HCT116 (cell line): ENCODE measurements at regions not wholly inside any gene's neighbourhood (a gene's known extent, or its start where the extent isn't known, plus 50 kb on each side); places are given as distances from the start of the nearest gene placed in this dataset.

Experiments
- ATAC-seq: fragments of 200-7000 bp; cut with Tn5 transposase; 2 replicates; pipeline ENCODE4 v1.9.1; 2020; ENCODE audit warnings: mild to moderate bottlenecking, moderate library complexity
- BruUV-seq: library from RNA; stranded (reverse); fragments of 400-500 nt; replicated peaks from 2 replicates; lab custom pipeline; 2021; lab: Mats Ljungman, UMichigan
- CTCF ChIA-PET: fragments of 300-600 bp; sonication (Branson Sonifier 250); formaldehyde crosslinking; loops from one replicate; lab custom pipeline; 2021; ENCODE audit warnings: antibody characterized with exemption; lab: Charles Lee
- POLR2A ChIA-PET: fragments of 300-600, 350-600 bp; sonication (Branson Sonifier 250); formaldehyde crosslinking; loops from one replicate; lab custom pipeline; 2021; ENCODE audit warnings: antibody characterized with exemption; lab: Charles Lee
- RAD21 ChIA-PET, 2 experiments: fragments of 300-600 bp; sonication (Branson Sonifier 250); formaldehyde crosslinking; loops; one replicate each; lab custom pipeline; 2023; ENCODE audit warnings: low total read pairs in 2 of 2; ENCODE audit not compliant: uncharacterized antibody in 2 of 2, unreplicated experiment in 2 of 2, low non-redundant PET in 1 of 2; lab: Charles Lee
- DNase-seq: peaks from one replicate; pipeline ENCODE4 v3.0.0-alpha.2; 2010; ENCODE audit warnings: low read depth, low spot score
- H2AFZ ChIP-seq: fragments of 200-600 bp; shearing (Covaris generic), sonication (generic); 2 replicates; pipeline ENCODE4 v1.6.1; 2017; ENCODE audit warnings: low read depth, mixed run types, mixed read lengths, antibody characterized with exemption, low read length; ENCODE audit not compliant: poor library complexity, severe bottlenecking
- H3K27ac ChIP-seq: 2 replicates; pipeline ENCODE4 v1.5.1; 2012; ENCODE audit warnings: low read depth, low read length
- H3K27me3 ChIP-seq: fragments of 200-600 bp; sonication (generic); 2 replicates; pipeline ENCODE4 v1.6.1; 2016; ENCODE audit warnings: mixed run types, low read length, mixed read lengths; ENCODE audit not compliant: insufficient read depth
- H3K36me3 ChIP-seq, 2 experiments: fragments of 200-500 bp in 1 of 2; fragments of 200-600 bp in 1 of 2; sonication (Bioruptor generic) in 1 of 2; sonication (generic) in 1 of 2; 2 replicates each; pipeline versions ENCODE4 v1.5.1 to v1.6.1; 2014 to 2016; ENCODE audit warnings: low read length in 2 of 2, inconsistent platforms in 1 of 2, mixed read lengths in 1 of 2, mixed run types in 1 of 2; ENCODE audit not compliant: insufficient read depth in 2 of 2, control insufficient read depth in 1 of 2
- H3K4me1 ChIP-seq, 2 experiments: fragments of 200-600 bp in 1 of 2; sonication (generic) in 1 of 2; 2 replicates each; pipeline versions ENCODE4 v1.5.1 to v1.6.1; 2012 to 2017; ENCODE audit warnings: low read length in 2 of 2, inconsistent platforms in 1 of 2, mild to moderate bottlenecking in 1 of 2, mixed read lengths in 1 of 2, mixed run types in 1 of 2, moderate library complexity in 1 of 2; ENCODE audit not compliant: insufficient read depth in 2 of 2, control insufficient read depth in 1 of 2
- H3K4me2 ChIP-seq: fragments of 200-600 bp; sonication (generic); 2 replicates; pipeline ENCODE4 v1.6.1; 2017; ENCODE audit warnings: mixed run types, low read length, mixed read lengths
- H3K4me3 ChIP-seq, 2 experiments: fragments of 200-600 bp in 1 of 2; sonication (generic) in 1 of 2; replicated peaks in 1 of 2; 2 replicates each; pipeline ENCODE4 v1.5.1; 2011 to 2016; ENCODE audit warnings: low read length in 2 of 2, control low read depth in 1 of 2, low read depth in 1 of 2, mild to moderate bottlenecking in 1 of 2, mixed read lengths in 1 of 2, mixed run types in 1 of 2
- H3K79me2 ChIP-seq: fragments of 200-600 bp; sonication (generic); 2 replicates; pipeline ENCODE4 v1.6.1; 2017; ENCODE audit warnings: mild to moderate bottlenecking, mixed run types, low read length, moderate library complexity, mixed read lengths; ENCODE audit not compliant: insufficient read depth
- H3K9ac ChIP-seq: fragments of 200-600 bp; sonication (generic); 2 replicates; pipeline ENCODE4 v1.6.1; 2016; ENCODE audit warnings: low read length, mixed read lengths
- H3K9me2 ChIP-seq: fragments of 200-600 bp; sonication (generic), shearing (Covaris generic); 2 replicates; pipeline ENCODE4 v1.6.1; 2017; ENCODE audit warnings: mixed run types, mild to moderate bottlenecking, moderate library complexity; ENCODE audit not compliant: insufficient read depth
- H3K9me3 ChIP-seq, 2 experiments: fragments of 200-500 bp in 1 of 2; fragments of 200-600 bp in 1 of 2; sonication (Bioruptor generic) in 1 of 2; sonication (generic) in 1 of 2; 2 replicates each; pipeline ENCODE4 v1.6.1; 2014 to 2017; ENCODE audit warnings: low read length in 2 of 2, mixed read lengths in 2 of 2, inconsistent platforms in 1 of 2, low read depth in 1 of 2, mild to moderate bottlenecking in 1 of 2, mixed run types in 1 of 2, moderate library complexity in 1 of 2; ENCODE audit not compliant: control insufficient read depth in 1 of 2, insufficient read depth in 1 of 2
- H4K20me1 ChIP-seq: fragments of 200-600 bp; sonication (generic), shearing (Covaris generic); 2 replicates; pipeline ENCODE4 v1.6.1; 2017; ENCODE audit warnings: mixed run types, mild to moderate bottlenecking, moderate library complexity; ENCODE audit not compliant: insufficient read depth
- CBX3 ChIP-seq: IDR thresholded peaks from 2 replicates; pipeline ENCODE4 v1.6.1; 2012; ENCODE audit warnings: low read depth
- CEBPB ChIP-seq: IDR thresholded peaks from 2 replicates; pipeline ENCODE4 v1.6.1; 2012; ENCODE audit warnings: low read depth
- EGR1 ChIP-seq: IDR thresholded peaks from 2 replicates; pipeline ENCODE4 v1.6.1; 2012; ENCODE audit warnings: low read depth
- ELF1 ChIP-seq: IDR thresholded peaks from 2 replicates; pipeline ENCODE4 v1.6.1; 2012; ENCODE audit warnings: low read depth, borderline replicate concordance
- EZH2phosphoT487 ChIP-seq: fragments of 200-600 bp; IDR thresholded peaks from 2 replicates; pipeline ENCODE4 v1.6.1; 2018; ENCODE audit warnings: antibody characterized with exemption, borderline replicate concordance
- FOSL1 ChIP-seq: IDR thresholded peaks from 2 replicates; pipeline ENCODE4 v1.6.1; 2012; ENCODE audit warnings: low read depth
- JUND ChIP-seq: IDR thresholded peaks from 2 replicates; pipeline ENCODE4 v1.6.1; 2012
- POLR2AphosphoS5 ChIP-seq: IDR thresholded peaks from 2 replicates; pipeline ENCODE4 v1.6.1; 2011; ENCODE audit warnings: mild to moderate bottlenecking, low read depth, low read length, moderate library complexity
- RAD21 ChIP-seq: IDR thresholded peaks from 2 replicates; pipeline ENCODE4 v1.6.1; 2012; ENCODE audit warnings: low read depth, mild to moderate bottlenecking
- SRF ChIP-seq: IDR thresholded peaks from 2 replicates; pipeline ENCODE4 v1.6.1; 2012; ENCODE audit warnings: low read depth
- YY1 ChIP-seq: IDR thresholded peaks from 2 replicates; pipeline ENCODE4 v1.6.1; 2011; ENCODE audit warnings: low read length, low read depth, moderate library complexity, mild to moderate bottlenecking; ENCODE audit not compliant: insufficient replicate concordance; ENCODE audit errors: extremely low read depth
- ZFX ChIP-seq: fragments of 450-650 bp; IDR thresholded peaks from 2 replicates; pipeline ENCODE4 v1.6.1; 2017
- ZNF274 ChIP-seq: fragments of 200-500 bp; sonication (Bioruptor generic); IDR thresholded peaks from 2 replicates; pipeline ENCODE4 v1.6.1; 2014; ENCODE audit warnings: mild to moderate bottlenecking, low read depth, low read length, inconsistent platforms
- intact Hi-C: fragments of 100-400 bp; cut with micrococcal nuclease; formaldehyde crosslinking; loops from 2 replicates; pipeline ENCODE4 v1.10.0; 2022
- TF ChIP-seq, protein P1 (sequence below): IDR thresholded peaks from 2 replicates; pipeline ENCODE4 v1.6.1; 2011; ENCODE audit warnings: mild to moderate bottlenecking, low read length, moderate library complexity; ENCODE audit not compliant: insufficient replicate concordance; ENCODE audit errors: extremely low read depth
- TF ChIP-seq, protein P2 (sequence below): IDR thresholded peaks from 2 replicates; pipeline ENCODE4 v1.6.1; 2012; ENCODE audit warnings: low read depth

DNA sequence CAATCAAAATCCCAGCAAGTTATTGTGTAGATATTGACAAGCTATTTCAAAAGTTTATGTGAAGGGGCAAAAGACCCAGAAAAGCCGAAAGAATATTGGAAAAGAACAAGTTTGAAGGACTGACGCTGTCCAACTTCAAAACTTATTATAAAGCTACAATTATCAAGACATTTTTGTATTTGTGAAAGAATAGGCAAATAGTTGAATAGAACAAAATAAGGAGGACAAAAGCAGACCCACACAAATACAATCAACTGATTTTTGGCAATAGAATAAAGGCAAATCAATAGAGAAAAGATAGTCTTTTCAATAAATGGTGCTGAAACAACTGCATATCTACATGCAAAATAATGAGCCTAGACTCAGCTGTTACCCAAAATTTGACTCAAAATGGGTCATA lies 807.7 kb upstream of the CDH6 start:
- H3K4me3 ChIP-seq: no peak overlapping the region
- no peaks in the 10 kb centered on the region for H3K27me3 ChIP-seq
- intact Hi-C loops: no loop called here
- H3K4me1 ChIP-seq: no peaks in the 10 kb centered on the region
- ChIA-PET RAD21 (no interaction called here), POLR2A (no interaction called here), CTCF (no interaction called here)
- H3K9ac ChIP-seq: no peak overlapping the region
- peaks cover 13 to 25% of the 10 kb centered on the region in 2 experiments; a peak in 3 of 4 replicates for H3K9me3 ChIP-seq
- no peak overlapping the region for H2AFZ ChIP-seq
- no peaks in the 10 kb centered on the region for H3K9me2 ChIP-seq
- H3K4me2 ChIP-seq: no peak overlapping the region
- H3K27ac ChIP-seq: no peak overlapping the region
- no TSS peak for BruUV-seq
- ATAC-seq (no peak), DNase-seq (no peak)
- no peaks in the 10 kb centered on the region for H3K79me2 ChIP-seq
- no peaks in the 10 kb centered on the region for H4K20me1 ChIP-seq
- no peaks in the 10 kb centered on the region for H3K36me3 ChIP-seq
- TF ChIP-seq ZNF274 (no peak), CBX3 (no peak), YY1 (no peak)

DNA sequence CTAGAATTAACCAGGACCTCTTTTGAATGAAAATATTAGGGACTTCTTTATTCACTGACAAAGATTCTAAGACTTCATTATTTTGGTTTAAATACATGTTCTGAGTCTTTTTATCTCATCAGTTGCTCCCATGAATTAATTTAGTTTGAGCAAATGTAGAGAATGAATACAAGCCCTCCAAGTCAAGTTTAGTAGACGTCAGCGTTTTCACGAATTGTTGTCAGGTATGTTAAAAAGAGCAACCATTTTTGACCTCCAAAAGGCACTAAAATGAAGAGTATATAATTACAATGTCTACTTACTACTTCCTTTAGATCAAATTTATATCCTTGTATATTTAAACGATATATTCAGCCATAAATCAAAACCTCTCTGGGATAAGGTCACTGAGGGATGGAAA lies 809.3 kb upstream of the CDH6 start:
- H3K4me1 ChIP-seq: no peaks in the 10 kb centered on the region
- no peak for ATAC-seq
- POLR2A ChIA-PET: no interaction called here

More for the DNA sequence above, 809.3 kb upstream of the CDH6 start:
- TF ChIP-seq EZH2phosphoT487: no peak
- no peak for TF ChIP-seq POLR2AphosphoS5
- TF ChIP-seq ZFX: no peak
- no peak for TF ChIP-seq FOSL1
- no peak for TF ChIP-seq EGR1
- TF ChIP-seq, protein P1, sequence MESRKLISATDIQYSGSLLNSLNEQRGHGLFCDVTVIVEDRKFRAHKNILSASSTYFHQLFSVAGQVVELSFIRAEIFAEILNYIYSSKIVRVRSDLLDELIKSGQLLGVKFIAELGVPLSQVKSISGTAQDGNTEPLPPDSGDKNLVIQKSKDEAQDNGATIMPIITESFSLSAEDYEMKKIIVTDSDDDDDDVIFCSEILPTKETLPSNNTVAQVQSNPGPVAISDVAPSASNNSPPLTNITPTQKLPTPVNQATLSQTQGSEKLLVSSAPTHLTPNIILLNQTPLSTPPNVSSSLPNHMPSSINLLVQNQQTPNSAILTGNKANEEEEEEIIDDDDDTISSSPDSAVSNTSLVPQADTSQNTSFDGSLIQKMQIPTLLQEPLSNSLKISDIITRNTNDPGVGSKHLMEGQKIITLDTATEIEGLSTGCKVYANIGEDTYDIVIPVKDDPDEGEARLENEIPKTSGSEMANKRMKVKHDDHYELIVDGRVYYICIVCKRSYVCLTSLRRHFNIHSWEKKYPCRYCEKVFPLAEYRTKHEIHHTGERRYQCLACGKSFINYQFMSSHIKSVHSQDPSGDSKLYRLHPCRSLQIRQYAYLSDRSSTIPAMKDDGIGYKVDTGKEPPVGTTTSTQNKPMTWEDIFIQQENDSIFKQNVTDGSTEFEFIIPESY: no peak
- no peak for TF ChIP-seq RAD21
- TF ChIP-seq ELF1: no peak
- TF ChIP-seq CEBPB: no peak
- TF ChIP-seq CBX3: no peak
- no peak for TF ChIP-seq JUND
- TF ChIP-seq SRF: no peak
- TF ChIP-seq, protein P2, sequence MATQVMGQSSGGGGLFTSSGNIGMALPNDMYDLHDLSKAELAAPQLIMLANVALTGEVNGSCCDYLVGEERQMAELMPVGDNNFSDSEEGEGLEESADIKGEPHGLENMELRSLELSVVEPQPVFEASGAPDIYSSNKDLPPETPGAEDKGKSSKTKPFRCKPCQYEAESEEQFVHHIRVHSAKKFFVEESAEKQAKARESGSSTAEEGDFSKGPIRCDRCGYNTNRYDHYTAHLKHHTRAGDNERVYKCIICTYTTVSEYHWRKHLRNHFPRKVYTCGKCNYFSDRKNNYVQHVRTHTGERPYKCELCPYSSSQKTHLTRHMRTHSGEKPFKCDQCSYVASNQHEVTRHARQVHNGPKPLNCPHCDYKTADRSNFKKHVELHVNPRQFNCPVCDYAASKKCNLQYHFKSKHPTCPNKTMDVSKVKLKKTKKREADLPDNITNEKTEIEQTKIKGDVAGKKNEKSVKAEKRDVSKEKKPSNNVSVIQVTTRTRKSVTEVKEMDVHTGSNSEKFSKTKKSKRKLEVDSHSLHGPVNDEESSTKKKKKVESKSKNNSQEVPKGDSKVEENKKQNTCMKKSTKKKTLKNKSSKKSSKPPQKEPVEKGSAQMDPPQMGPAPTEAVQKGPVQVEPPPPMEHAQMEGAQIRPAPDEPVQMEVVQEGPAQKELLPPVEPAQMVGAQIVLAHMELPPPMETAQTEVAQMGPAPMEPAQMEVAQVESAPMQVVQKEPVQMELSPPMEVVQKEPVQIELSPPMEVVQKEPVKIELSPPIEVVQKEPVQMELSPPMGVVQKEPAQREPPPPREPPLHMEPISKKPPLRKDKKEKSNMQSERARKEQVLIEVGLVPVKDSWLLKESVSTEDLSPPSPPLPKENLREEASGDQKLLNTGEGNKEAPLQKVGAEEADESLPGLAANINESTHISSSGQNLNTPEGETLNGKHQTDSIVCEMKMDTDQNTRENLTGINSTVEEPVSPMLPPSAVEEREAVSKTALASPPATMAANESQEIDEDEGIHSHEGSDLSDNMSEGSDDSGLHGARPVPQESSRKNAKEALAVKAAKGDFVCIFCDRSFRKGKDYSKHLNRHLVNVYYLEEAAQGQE: no peak
- DNase-seq: no peak
- Histone ChIP-seq H3K36me3 (no peaks in the 10 kb centered on the region), H3K4me3 (no peak overlapping the region), H3K9me2 (no peaks in the 10 kb centered on the region), H3K9me3 (peaks cover 13 to 20% of the 10 kb centered on the region in 2 experiments; a peak in 3 of 4 replicates), H3K4me2 (no peak overlapping the region), H4K20me1 (no peaks in the 10 kb centered on the region), H2AFZ (no peak overlapping the region), H3K9ac (no peak overlapping the region), H3K27me3 (no peaks in the 10 kb centered on the region), H3K27ac (no peak overlapping the region), H3K79me2 (no peaks in the 10 kb centered on the region)
- CTCF ChIA-PET: no interaction called here
- intact Hi-C loops: no loop called here
- RAD21 ChIA-PET: no interaction called here
- BruUV-seq: no TSS peak
